ENCODE measurements at regions not wholly inside any gene's neighbourhood (a gene's known extent, or its start where the extent isn't known, plus 50 kb on each side); places are given as distances from the start of the nearest gene placed in this dataset.

DNA sequence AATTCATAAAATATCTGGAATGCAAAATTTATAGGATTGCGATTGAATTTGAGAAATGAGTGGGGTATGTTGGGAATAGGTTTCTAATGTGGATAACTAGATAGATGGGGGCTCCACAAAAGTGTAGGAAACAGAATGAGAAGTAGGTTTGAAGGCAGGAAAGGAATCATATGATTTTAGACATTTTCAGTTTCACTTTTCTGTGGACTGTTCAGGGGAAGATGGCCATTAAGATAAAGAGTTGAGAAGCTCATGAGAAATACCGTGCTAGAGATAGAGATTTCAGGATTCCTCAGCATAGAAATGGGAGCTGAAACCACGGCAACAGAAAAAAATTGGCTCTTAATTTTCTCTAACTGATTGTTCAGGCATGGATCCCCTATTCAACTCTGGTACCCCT, 163.4 kb upstream of the CD180 start:
- no peaks in the 10 kb centered on the region for H3K36me3 ChIP-seq (ENCODE audit: control insufficient read depth in 4 of 4, insufficient read depth in 3 of 4, low read depth in 1 of 4, low read length in 3 of 4)
- no peak for DNase-seq (ENCODE audit: low spot score)
- TF ChIP-seq, protein P1, sequence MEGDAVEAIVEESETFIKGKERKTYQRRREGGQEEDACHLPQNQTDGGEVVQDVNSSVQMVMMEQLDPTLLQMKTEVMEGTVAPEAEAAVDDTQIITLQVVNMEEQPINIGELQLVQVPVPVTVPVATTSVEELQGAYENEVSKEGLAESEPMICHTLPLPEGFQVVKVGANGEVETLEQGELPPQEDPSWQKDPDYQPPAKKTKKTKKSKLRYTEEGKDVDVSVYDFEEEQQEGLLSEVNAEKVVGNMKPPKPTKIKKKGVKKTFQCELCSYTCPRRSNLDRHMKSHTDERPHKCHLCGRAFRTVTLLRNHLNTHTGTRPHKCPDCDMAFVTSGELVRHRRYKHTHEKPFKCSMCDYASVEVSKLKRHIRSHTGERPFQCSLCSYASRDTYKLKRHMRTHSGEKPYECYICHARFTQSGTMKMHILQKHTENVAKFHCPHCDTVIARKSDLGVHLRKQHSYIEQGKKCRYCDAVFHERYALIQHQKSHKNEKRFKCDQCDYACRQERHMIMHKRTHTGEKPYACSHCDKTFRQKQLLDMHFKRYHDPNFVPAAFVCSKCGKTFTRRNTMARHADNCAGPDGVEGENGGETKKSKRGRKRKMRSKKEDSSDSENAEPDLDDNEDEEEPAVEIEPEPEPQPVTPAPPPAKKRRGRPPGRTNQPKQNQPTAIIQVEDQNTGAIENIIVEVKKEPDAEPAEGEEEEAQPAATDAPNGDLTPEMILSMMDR (IDR thresholded peaks at IDR 0.05; ENCODE audit: low read depth, low read length, missing input control): no peak
- TF ChIP-seq HNF4A (conservative IDR thresholded peaks at IDR 0.05) (no peak), GABPA (IDR thresholded peaks at IDR 0.05 in 1 of 2, conservative IDR thresholded peaks at IDR 0.05 in 1 of 2) (no peak)
- WGBS: 57% methylated on average over 3 of the region's 3 CpGs
- H3K27me3 ChIP-seq (ENCODE audit: control insufficient read depth in 4 of 4, insufficient read depth in 4 of 4, low read length in 3 of 4): no peaks in the 10 kb centered on the region
- H3K4me1 ChIP-seq (ENCODE audit: control insufficient read depth in 4 of 4, insufficient read depth in 4 of 4, low read length in 3 of 4): peaks cover 0 to 15% (median 7%) of the 10 kb centered on the region in 4 donors
- no peak overlapping the region for H3K9ac ChIP-seq (ENCODE audit: low read depth in 1 of 2, low read length in 2 of 2)
- H3K4me3 ChIP-seq (ENCODE audit: low read depth in 1 of 3, low read length in 3 of 3): no peak overlapping the region
- no peaks in the 10 kb centered on the region for H3K9me3 ChIP-seq (ENCODE audit: control insufficient read depth in 4 of 4, low read length in 3 of 4)
- no peak overlapping the region for H3K27ac ChIP-seq (ENCODE audit: low read depth in 1 of 2, low read length in 2 of 2)

GRCh38 chr5:67358186-67358585, 161.6 kb upstream of the CD180 start:
- TF ChIP-seq, protein P2, sequence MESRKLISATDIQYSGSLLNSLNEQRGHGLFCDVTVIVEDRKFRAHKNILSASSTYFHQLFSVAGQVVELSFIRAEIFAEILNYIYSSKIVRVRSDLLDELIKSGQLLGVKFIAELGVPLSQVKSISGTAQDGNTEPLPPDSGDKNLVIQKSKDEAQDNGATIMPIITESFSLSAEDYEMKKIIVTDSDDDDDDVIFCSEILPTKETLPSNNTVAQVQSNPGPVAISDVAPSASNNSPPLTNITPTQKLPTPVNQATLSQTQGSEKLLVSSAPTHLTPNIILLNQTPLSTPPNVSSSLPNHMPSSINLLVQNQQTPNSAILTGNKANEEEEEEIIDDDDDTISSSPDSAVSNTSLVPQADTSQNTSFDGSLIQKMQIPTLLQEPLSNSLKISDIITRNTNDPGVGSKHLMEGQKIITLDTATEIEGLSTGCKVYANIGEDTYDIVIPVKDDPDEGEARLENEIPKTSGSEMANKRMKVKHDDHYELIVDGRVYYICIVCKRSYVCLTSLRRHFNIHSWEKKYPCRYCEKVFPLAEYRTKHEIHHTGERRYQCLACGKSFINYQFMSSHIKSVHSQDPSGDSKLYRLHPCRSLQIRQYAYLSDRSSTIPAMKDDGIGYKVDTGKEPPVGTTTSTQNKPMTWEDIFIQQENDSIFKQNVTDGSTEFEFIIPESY (IDR thresholded peaks at IDR 0.05): no peak
- TF ChIP-seq TAF1 (conservative IDR thresholded peaks at IDR 0.05): no peak
- TF ChIP-seq, protein P1 (IDR thresholded peaks at IDR 0.05; ENCODE audit: low read depth, low read length, missing input control): no peak
- TF ChIP-seq SP1 (IDR thresholded peaks at IDR 0.05): no peak
- TF ChIP-seq RXRA (IDR thresholded peaks at IDR 0.05): no peak
- TF ChIP-seq REST (IDR thresholded peaks at IDR 0.05): no peak
- TF ChIP-seq HNF4G (IDR thresholded peaks at IDR 0.05): no peak
- TF ChIP-seq GABPA (IDR thresholded peaks at IDR 0.05 in 1 of 2, conservative IDR thresholded peaks at IDR 0.05 in 1 of 2): no peak
- TF ChIP-seq HNF4A (conservative IDR thresholded peaks at IDR 0.05): no peak
- TF ChIP-seq YY1 (IDR thresholded peaks at IDR 0.05): no peak
- no peak for TF ChIP-seq FOXA2 (IDR thresholded peaks at IDR 0.05)
- no peak for TF ChIP-seq EGR1 (IDR thresholded peaks at IDR 0.05; ENCODE audit: low read depth in 2 of 2)
- TF ChIP-seq ATF3 (IDR thresholded peaks at IDR 0.05): no peak
- no peak for TF ChIP-seq FOXA1 (IDR thresholded peaks at IDR 0.05)
- TF ChIP-seq JUND (IDR thresholded peaks at IDR 0.05): no peak
- no peak for TF ChIP-seq RAD21 (IDR thresholded peaks at IDR 0.05)
- TF ChIP-seq MAX (IDR thresholded peaks at IDR 0.05): no peak
- no peak for DNase-seq (ENCODE audit: low spot score)
- Histone ChIP-seq H3K4me1 (ENCODE audit: control insufficient read depth in 4 of 4, insufficient read depth in 4 of 4, low read length in 3 of 4) (peaks cover 0 to 2% (median 0%) of the 10 kb centered on the region in 4 donors), H3K27ac (ENCODE audit: low read depth in 1 of 2, low read length in 2 of 2) (no peak overlapping the region), H3K4me3 (ENCODE audit: low read depth in 1 of 3, low read length in 3 of 3) (no peak overlapping the region), H3K27me3 (ENCODE audit: control insufficient read depth in 4 of 4, insufficient read depth in 4 of 4, low read length in 3 of 4) (no peaks in the 10 kb centered on the region), H3K36me3 (ENCODE audit: control insufficient read depth in 4 of 4, insufficient read depth in 3 of 4, low read depth in 1 of 4, low read length in 3 of 4) (no peaks in the 10 kb centered on the region), H3K9ac (ENCODE audit: low read depth in 1 of 2, low read length in 2 of 2) (no peak overlapping the region), H3K9me3 (ENCODE audit: control insufficient read depth in 4 of 4, low read length in 3 of 4) (no peaks in the 10 kb centered on the region)

Measured in liver (tissue), 8 donors.